Cardiac fibroblast (primary cell): ENCODE measurements at regions not wholly inside any gene's neighbourhood (a gene's known extent, or its start where the extent isn't known, plus 50 kb on each side); places are given as distances from the start of the nearest gene placed in this dataset.

ENCODE experiments used
- DNase-seq, 2 donors: peaks; one replicate each; pipeline versions ENCODE4 v3.0.0 to v3.0.0-alpha.2; 2010; ENCODE audit warnings: low read depth in 2 of 2
- H3K4me3 ChIP-seq, 2 donors: replicated peaks in 1 of 2; 1 replicate in 1 of 2; 2 replicates in 1 of 2; pipeline ENCODE4 v1.5.1; 2011; ENCODE audit warnings: low read depth in 2 of 2, low read length in 2 of 2, mild to moderate bottlenecking in 2 of 2, moderate library complexity in 1 of 2
- CTCF ChIP-seq: IDR thresholded peaks from one replicate; pipeline ENCODE4 v1.5.1; 2011; ENCODE audit warnings: low read depth, mild to moderate bottlenecking, low read length, inconsistent platforms

- no peak for DNase-seq
- TF ChIP-seq CTCF: no peak
- no peak overlapping the region for H3K4me3 ChIP-seq
These were observed 849.7 kb upstream of the NRXN1 start for GRCh38 chr2:51881673-51882072.

- H3K4me3 ChIP-seq: no peak overlapping the region
- no peak for TF ChIP-seq CTCF
- DNase-seq: no peak
These were observed 848.2 kb upstream of the NRXN1 start for GRCh38 chr2:51880153-51880552.

- DNase-seq: peak in 1 of 2 donors; percentile 74
- no peak for TF ChIP-seq CTCF
These were observed 834.4 kb upstream of the NRXN1 start for GRCh38 chr2:51866361-51866760.

GRCh38 chr2:51859260-51859659, 827.3 kb upstream of the NRXN1 start:
- H3K4me3 ChIP-seq: no peak overlapping the region
- DNase-seq: no peak
- no peak for TF ChIP-seq CTCF

More at GRCh38 chr2:51866361-51866760, 834.4 kb upstream of the NRXN1 start:
- H3K4me3 ChIP-seq: no peak overlapping the region

DNA sequence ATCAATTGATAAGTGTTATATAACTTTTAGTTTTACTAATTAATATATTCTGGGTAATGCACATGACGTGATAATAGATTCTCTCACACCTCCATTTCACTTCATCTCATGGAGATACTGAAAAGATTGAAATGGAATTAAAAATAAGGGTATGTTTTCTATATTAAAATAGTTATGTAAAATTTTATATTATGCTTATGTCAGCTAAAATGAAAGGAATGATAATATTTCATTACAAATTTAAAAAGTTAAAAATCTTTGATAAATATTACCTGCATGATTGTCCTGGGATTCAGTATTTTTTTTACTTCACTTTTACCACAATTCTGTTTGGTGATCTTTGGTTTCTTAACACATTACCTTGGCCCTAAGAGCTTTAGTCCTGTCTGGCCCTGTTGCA, 823.8 kb upstream of the NRXN1 start:
- no peak for DNase-seq
- H3K4me3 ChIP-seq: no peak overlapping the region
- TF ChIP-seq CTCF: no peak

DNA sequence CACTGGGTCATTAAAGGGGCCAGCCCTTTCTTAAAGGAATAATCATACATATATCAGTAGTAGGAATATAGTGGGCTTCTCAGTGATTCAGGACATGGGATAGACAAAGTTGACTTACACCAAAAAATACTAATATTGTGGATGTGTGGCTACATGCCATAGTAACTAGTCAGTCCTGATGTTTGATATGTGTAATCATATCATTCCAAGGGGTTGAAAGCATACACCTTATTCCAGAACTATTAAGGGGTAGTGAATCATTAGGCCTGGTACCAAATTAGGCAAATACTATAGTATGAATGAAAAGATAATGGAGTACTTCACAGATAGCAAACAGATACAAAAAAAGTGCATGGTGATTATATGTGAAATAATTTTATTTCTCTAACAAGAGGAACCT, 814.9 kb upstream of the NRXN1 start:
- no peak for DNase-seq
- TF ChIP-seq CTCF: no peak
- no peak overlapping the region for H3K4me3 ChIP-seq

GRCh38 chr2:51846018-51846417, 814.1 kb upstream of the NRXN1 start:
- no peak overlapping the region for H3K4me3 ChIP-seq
- no peak for TF ChIP-seq CTCF
- no peak for DNase-seq
